Body of pancreas (tissue), 4 donors: ENCODE measurements at regions not wholly inside any gene's neighbourhood (a gene's known extent, or its start where the extent isn't known, plus 50 kb on each side); places are given as distances from the start of the nearest gene placed in this dataset.

Experiments
- ATAC-seq: fragments of 150-250 bp; one replicate; pipeline ENCODE4 v1.9.1; 2016
- DNase-seq, 4 donors: peaks; one replicate each; pipeline ENCODE4 v3.0.0-alpha.2; 2019
- H3K27ac ChIP-seq, 4 donors: fragments of 200-600 bp; sonication (generic); 1 replicate in 3 of 4; 2 replicates in 1 of 4; pipeline versions ENCODE4 v1.5.1 to v1.6.1; 2016 to 2019; ENCODE audit warnings: mild to moderate bottlenecking in 1 of 4, mixed read lengths in 1 of 4, moderate library complexity in 1 of 4
- H3K27me3 ChIP-seq, 2 donors: fragments of 200-600 bp; sonication (generic); one replicate each; pipeline ENCODE4 v1.6.0; 2016; ENCODE audit warnings: mild to moderate bottlenecking in 1 of 2
- H3K36me3 ChIP-seq, 2 donors: fragments of 200-600 bp; sonication (generic); replicated peaks in 1 of 2; 2 replicates each; pipeline ENCODE4 v1.5.1; 2016; ENCODE audit warnings: low read depth in 2 of 2; ENCODE audit not compliant: insufficient read depth in 1 of 2
- H3K4me1 ChIP-seq: fragments of 200-600 bp; sonication (generic); one replicate; pipeline ENCODE4 v1.6.0; 2016
- H3K4me3 ChIP-seq, 2 donors: fragments of 200-600 bp; sonication (generic); 1 replicate in 1 of 2; 2 replicates in 1 of 2; pipeline ENCODE4 v1.5.1; 2016 to 2019
- H3K9me3 ChIP-seq, 3 donors: fragments of 200-600 bp; sonication (generic); 1 replicate in 2 of 3; 2 replicates in 1 of 3; pipeline ENCODE4 v1.5.1; 2016
- POLR2A ChIP-seq, 3 donors: fragments of 450-650 bp; IDR thresholded peaks; one replicate each; pipeline ENCODE4 v1.6.1; 2016; ENCODE audit warnings: antibody characterized with exemption in 3 of 3, mild to moderate bottlenecking in 2 of 3
- WGBS, 2 donors: methylation state at CpG; one replicate each; pipeline ENCODE4 v1.1.5; 2017; 5-methylcytosine and 5-hydroxymethylcytosine counted together
- intact Hi-C: fragments of 100-400 bp; cut with DNase I; formaldehyde crosslinking; loops from one replicate; pipeline ENCODE4 v1.15.1; 2023
- TF ChIP-seq, protein P1 (sequence below), 7 experiments: fragments of 450-650 bp in 4 of 7; fragments of 200-600 bp in 3 of 7; sonication (generic) in 3 of 7; IDR thresholded peaks; one replicate each; pipeline ENCODE4 v1.5.1; 2016 to 2019; ENCODE audit warnings: antibody characterized with exemption in 7 of 7

DNA sequence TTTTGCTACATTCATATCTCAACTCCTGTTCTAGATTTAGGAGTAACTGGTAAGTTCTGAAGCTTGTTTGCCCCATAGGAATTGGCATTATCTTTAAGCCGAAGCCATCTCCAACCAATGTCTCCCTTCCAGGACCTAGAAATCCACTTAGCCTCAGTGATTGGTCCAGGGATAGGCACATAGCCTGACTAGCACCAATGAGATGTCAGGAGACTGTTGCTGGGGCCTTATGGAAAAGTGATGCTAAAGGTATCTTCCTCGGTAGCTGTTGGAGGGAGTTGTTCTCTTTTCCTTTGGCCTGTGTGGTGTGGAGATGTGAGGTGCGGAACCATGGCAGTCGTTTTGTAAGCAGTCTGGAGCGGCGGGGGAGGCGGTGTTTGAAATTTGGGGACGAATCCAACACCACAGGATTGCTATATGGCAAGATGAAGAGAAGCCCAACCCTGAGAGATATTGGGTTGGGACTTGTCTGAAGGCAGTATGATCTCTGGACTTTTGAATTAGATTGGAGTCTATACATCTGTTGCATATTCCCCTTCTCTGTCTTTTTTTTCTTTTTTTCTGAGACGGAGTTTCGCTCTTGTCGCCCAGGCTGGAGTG is 109.8 kb upstream of the ATP6AP2 start:
- peaks cover 22% of the 10 kb centered on the region for H3K4me1 ChIP-seq
- TF ChIP-seq, protein P1, sequence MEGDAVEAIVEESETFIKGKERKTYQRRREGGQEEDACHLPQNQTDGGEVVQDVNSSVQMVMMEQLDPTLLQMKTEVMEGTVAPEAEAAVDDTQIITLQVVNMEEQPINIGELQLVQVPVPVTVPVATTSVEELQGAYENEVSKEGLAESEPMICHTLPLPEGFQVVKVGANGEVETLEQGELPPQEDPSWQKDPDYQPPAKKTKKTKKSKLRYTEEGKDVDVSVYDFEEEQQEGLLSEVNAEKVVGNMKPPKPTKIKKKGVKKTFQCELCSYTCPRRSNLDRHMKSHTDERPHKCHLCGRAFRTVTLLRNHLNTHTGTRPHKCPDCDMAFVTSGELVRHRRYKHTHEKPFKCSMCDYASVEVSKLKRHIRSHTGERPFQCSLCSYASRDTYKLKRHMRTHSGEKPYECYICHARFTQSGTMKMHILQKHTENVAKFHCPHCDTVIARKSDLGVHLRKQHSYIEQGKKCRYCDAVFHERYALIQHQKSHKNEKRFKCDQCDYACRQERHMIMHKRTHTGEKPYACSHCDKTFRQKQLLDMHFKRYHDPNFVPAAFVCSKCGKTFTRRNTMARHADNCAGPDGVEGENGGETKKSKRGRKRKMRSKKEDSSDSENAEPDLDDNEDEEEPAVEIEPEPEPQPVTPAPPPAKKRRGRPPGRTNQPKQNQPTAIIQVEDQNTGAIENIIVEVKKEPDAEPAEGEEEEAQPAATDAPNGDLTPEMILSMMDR (IDR thresholded peaks at IDR 0.05): no peak
- TF ChIP-seq POLR2A (IDR thresholded peaks at IDR 0.05): no peak
- DNase-seq (no peak), ATAC-seq (no peak)
- H3K36me3 ChIP-seq: no peaks in the 10 kb centered on the region
- no peak overlapping the region for H3K4me3 ChIP-seq
- 88 to 94% methylated on average over 9 to 10 of the region's 11 CpGs for WGBS, 2 donors
- intact Hi-C loops: no loop called here
- H3K27me3 ChIP-seq: no peaks in the 10 kb centered on the region
- peak overlapping the region in 1 of 4 donors; percentile 76 for H3K27ac ChIP-seq
- no peaks in the 10 kb centered on the region for H3K9me3 ChIP-seq

GRCh38 chrX:40469316-40469715 is 111.5 kb upstream of the ATP6AP2 start:
- 28 to 50% methylated on average over 2 to 4 of the region's 4 CpGs for WGBS, 2 donors
- H3K36me3 ChIP-seq: no peaks in the 10 kb centered on the region
- H3K27ac ChIP-seq: no peak overlapping the region
- ATAC-seq (no peak), DNase-seq (no peak)
- no peak overlapping the region for H3K4me3 ChIP-seq
- H3K9me3 ChIP-seq: no peaks in the 10 kb centered on the region
- intact Hi-C loops: no loop called here
- H3K27me3 ChIP-seq: no peaks in the 10 kb centered on the region
- peaks cover 27% of the 10 kb centered on the region for H3K4me1 ChIP-seq
- TF ChIP-seq POLR2A (IDR thresholded peaks at IDR 0.05): no peak
- TF ChIP-seq, protein P1 (IDR thresholded peaks at IDR 0.05): no peak

GRCh38 chrX:40468033-40468846 is 112.5 kb upstream of the ATP6AP2 start:
- Histone ChIP-seq H3K27ac (peak overlapping the region; percentile 8 to 74 (median 42)), H3K4me3 (no peak overlapping the region), H3K9me3 (no peaks in the 10 kb centered on the region), H3K36me3 (no peaks in the 10 kb centered on the region), H3K27me3 (no peaks in the 10 kb centered on the region), H3K4me1 (peaks cover 27% of the 10 kb centered on the region)
- WGBS, 2 donors: 19 to 26% methylated on average over 5 of the region's 5 CpGs
- ATAC-seq (peak; percentile 80), DNase-seq (peak; percentile 49 to 80 (median 63))
- intact Hi-C loops: no loop called here
- TF ChIP-seq POLR2A (IDR thresholded peaks at IDR 0.05): peak in 2 of 3 donors; percentile 14 to 28
- TF ChIP-seq, protein P1 (IDR thresholded peaks at IDR 0.05): peak in 5 of 7 experiments; percentile 29 to 50 (median 40)

DNA sequence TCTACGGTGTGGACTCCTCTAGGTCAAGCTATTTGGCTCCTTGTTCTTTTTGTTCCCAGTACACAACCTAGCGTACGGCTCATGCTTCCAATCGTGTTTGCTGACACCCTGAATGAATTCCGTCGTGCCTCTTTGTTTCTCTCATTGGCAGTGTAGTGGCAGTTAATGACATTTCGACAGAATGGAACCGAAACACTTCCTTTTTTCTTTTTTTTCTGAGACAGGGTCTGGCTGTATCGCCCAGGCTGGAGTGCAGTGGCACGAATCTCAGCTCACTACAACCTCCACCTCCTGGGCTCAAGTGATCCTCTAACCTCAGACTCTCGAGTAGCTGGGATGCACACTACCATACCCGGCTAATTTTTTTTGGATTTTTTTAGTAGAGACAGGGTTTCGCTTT is 113.3 kb upstream of the ATP6AP2 start:
- Histone ChIP-seq H3K4me1 (peaks cover 23% of the 10 kb centered on the region), H3K27ac (peak overlapping the region in 2 of 4 donors; percentile 66 to 74), H3K27me3 (no peaks in the 10 kb centered on the region), H3K4me3 (no peak overlapping the region), H3K9me3 (no peaks in the 10 kb centered on the region), H3K36me3 (no peaks in the 10 kb centered on the region)
- TF ChIP-seq, protein P1 (IDR thresholded peaks at IDR 0.05): no peak
- no peak for TF ChIP-seq POLR2A (IDR thresholded peaks at IDR 0.05)
- ATAC-seq (no peak), DNase-seq (no peak)
- intact Hi-C loops: no loop called here
- 81 to 90% methylated on average over 12 to 13 of the region's 13 CpGs for WGBS, 2 donors
